HG03442 (cell line): ENCODE measurements at regions not wholly inside any gene's neighbourhood (a gene's known extent, or its start where the extent isn't known, plus 50 kb on each side); places are given as distances from the start of the nearest gene placed in this dataset.

Experiments
- ATAC-seq: cut with Tn5 transposase; IDR thresholded peaks from one replicate; pipeline ENCODE4 v1.9.1; 2021; ENCODE audit warnings: mild to moderate bottlenecking, moderate library complexity; ENCODE audit not compliant: unreplicated experiment

DNA sequence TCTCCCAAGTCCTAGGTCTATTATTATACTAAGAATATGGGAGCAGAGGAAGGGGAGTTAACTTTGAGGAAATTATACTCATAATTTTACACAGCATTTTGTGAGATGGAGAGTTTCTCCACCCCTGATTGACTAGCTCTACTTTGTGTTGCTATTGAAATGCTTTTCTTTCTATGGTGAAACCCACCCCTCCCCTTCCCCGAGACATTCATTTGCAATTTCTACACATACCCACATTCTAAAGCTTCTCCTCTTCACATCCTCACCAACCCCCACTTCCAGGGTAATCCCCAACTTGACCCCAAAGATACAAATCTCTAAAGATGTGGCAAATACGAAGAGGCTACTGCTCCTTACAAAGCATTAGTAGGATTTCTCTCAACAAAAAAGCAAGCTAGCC lies 992.2 kb downstream of the BCL11A start:
- ATAC-seq = no peak

DNA sequence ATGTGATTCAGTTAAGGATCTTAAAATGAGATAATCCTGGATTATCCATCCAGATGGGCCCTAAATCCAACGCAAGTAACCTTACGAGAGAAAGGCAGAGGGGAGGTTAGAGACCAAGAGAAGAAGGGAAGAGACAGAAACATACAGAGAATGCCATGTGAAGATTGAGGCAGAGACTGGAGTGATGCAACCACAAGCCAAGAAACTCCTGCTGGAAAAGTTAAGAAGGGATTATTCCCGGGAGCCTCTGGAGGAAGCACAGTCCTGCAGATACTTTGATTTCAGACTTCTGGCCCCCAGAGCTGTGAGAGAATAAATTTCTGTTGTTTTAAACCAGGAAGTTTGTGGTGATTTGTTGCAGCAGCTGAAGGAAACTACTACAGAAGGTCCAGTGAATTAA lies 992.7 kb downstream of the BCL11A start:
- no peak for ATAC-seq

DNA sequence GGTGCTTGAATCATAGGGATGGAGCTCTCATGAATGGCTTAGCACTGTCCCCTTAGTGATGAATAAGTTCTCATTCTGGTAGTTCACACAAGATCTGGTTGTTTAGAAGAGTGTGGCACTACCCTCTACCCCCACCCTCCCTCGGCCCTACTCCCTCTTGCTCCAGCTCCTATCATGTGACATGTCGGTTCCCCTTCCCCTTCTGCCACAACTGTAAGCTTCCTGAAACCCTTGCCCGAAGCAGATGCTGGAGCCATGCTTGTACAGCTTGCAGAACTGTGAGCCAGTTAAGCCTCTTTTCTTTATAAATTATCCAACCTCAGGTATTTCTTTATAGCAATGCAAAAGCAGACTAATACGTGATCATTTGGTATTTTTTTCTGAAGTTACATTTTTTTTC lies 1012.6 kb downstream of the BCL11A start:
- ATAC-seq = no peak

DNA sequence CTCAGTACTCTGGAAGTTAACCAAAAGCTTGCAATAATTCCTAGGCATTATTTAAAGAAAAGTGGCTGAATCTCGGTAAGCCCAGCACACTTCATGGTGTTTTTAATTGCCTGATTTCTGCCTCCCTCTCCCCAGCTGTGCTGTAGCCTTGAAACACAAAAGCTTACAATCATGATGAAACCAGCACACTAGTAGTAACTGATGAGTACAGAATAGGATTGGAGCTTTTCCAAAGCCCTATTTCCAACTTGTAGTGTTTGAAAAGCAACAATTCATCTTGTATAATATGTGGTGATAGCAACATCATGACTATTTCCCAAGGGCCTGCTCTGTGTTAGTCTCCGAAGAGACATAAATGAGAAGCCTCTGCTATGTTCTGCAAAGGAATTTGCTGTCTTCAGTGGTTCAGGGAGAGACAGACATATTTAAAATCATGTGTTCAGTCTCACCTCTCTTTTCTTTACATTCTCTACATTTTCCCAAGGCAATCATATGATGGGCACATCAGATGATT lies 1015.0 kb downstream of the BCL11A start:
- ATAC-seq = no peak

DNA sequence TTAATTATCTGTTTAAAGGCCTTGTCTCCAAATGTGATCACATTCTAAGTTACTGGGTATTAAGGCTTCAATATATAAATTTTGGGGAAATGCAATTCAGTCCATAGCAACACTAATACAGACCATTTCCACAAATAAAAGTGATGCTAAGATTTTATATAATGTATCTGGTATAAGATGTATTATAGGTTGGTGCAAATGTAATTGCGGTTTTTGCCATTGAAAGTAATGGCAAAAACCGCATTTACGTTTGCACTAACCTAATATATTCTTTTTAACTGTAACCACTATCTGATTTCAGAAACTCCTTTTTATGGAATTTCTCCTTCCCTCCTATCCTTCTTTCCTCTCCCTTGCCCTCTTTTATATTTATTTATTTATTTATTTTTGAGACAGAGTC lies 1020.6 kb downstream of the BCL11A start:
- ATAC-seq = no peak

DNA sequence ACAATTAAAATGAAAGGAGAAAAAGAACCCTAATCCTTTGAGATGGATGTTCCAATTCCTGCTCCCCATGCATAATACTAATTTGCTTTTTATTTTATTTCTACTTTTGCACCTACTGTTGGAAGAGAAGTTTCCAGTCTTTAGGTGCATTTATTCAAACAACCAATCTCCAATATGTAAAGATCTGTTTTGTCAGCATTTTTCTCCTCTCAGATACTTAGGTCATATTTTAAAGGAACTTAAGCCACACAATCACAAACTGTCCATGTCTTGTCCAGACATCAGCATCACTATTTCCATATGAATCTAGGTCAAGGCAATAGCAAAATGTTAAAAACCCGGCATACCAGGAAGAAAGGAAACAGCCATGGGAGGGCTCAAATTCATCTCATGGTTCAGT lies 1023.2 kb downstream of the BCL11A start:
- ATAC-seq = no peak

DNA sequence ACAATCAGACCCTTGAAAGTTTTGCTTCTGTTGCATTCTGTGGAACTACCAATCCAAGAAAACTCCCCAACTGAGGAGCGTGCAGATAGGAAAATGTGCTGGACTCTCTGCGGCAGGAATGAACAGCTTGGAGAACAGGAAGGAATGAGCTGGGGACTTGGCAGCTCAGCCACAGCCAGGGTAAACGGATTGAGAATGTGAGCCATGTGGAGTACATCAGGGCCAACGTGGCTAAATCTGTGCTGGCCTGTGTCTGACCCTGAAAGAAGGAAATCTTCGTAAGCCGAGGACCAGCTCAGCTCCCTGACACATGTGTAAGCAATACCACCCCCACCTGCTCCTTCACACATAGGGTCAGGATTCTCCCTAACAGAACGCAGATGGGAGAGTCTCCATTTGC lies 1023.7 kb downstream of the BCL11A start:
- ATAC-seq = no peak

DNA sequence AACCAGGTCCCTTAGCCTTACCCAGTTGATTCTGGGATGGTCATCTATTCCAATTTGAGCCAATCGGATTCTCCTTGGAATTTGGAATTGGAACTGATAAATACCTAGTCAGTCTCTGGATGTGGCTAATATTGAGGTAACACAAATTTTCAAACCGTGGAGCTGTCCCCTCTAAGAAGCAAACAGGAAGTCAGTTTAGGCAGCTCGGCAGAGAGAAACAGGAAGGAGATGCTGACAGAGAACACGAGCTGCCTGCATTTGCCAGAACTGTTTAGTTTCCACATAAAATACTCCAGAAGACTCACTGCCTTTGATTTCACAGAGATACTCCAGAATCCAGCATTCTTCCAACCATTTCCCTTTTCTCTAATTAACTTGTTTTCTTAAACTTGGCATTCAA lies 1024.9 kb downstream of the BCL11A start:
- ATAC-seq = no peak

DNA sequence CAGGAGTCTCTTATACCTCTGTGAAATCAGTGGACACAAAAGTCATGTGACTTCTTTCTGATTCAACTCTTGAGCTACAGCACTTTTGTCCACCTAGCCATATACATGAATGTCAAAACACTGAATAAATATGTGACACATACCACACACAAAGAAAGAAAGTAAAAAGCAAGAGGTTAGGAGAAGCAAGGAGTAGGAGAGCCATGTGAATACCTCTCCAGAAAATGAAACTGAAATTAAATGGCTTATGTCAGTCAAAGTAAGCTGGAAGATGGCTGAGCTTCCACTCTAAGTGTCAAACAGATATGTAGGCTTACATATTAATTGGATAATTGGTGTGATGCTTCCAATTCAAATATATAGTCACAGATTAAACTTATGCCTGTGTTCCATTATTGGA lies 1050.5 kb downstream of the BCL11A start:
- ATAC-seq = no peak

DNA sequence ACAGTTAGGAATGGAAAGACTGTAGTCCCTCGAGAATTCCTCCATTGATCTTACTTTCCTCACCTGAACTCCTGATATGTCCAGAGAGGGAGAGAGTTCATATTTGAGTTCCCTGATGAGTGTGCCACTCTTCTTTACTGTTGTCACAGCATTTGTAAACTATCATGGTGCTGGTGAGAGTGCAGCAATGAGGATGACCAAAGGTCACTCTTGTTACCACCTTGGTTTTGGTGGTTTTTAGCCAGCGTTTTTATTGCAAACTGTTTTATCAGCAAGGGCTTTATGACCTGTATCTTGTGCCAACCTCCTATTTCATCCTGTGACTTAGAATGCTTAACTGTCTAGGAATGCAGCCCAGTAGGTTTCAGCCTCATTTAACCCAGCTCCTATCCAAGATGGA lies 1062.5 kb downstream of the BCL11A start:
- no peak for ATAC-seq

DNA sequence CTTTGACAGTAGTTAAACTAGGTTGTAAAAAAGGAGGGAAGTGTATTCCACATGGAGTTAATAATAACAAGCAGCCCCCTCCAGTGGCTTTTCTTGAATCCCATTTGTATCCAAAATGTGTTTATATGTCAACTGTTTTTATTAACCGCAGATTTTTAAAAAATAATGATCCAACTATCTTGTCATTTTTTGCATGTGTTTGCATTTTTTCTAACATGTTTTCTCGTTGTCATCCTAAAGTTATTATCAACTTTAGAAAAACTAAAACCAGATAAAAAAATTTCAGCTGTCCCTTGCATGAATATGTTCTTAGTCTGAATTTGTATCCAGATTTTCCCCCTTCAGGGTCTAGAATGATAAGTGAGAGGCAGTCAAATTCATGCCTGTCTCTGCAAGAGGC lies 1063.3 kb downstream of the BCL11A start:
- ATAC-seq = no peak

DNA sequence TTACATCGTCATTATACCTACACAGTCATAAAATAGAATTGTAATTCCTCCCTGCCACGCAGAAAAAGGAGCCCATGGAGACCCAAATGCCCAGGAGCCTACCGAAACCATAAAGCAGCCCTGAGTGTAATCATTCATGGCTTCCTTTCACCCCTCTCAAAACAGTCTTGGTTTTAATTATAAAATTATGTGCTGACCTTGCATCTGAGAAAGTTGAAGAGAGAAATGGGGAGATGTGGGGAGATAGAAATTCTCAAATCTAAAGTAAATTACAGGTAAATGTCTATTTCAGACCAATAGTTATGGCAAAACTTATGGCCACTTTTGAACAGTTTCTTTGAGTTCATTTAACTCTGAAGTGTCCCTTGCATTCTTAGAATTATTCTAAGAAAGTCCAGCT lies 1068.8 kb downstream of the BCL11A start:
- ATAC-seq = no peak

DNA sequence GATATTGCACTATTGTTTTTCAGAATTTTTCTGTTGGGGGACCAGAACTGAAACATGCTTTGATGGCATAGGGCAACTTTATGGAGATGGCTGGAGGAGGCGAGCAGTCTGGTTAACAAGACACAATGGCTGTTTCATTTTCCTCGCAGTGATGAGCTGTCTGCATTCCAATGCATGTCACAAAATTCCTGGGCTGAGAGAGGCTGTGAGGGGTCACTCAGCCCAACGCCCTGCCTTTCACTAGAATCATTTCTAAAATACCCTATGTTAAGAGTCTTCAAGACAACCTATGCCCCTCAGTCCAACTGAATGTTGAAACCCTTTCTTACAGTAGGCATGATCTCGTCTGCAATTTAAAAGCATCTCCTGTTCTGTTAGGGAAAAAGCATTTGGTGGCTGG lies 1090.0 kb downstream of the BCL11A start:
- ATAC-seq = no peak

DNA sequence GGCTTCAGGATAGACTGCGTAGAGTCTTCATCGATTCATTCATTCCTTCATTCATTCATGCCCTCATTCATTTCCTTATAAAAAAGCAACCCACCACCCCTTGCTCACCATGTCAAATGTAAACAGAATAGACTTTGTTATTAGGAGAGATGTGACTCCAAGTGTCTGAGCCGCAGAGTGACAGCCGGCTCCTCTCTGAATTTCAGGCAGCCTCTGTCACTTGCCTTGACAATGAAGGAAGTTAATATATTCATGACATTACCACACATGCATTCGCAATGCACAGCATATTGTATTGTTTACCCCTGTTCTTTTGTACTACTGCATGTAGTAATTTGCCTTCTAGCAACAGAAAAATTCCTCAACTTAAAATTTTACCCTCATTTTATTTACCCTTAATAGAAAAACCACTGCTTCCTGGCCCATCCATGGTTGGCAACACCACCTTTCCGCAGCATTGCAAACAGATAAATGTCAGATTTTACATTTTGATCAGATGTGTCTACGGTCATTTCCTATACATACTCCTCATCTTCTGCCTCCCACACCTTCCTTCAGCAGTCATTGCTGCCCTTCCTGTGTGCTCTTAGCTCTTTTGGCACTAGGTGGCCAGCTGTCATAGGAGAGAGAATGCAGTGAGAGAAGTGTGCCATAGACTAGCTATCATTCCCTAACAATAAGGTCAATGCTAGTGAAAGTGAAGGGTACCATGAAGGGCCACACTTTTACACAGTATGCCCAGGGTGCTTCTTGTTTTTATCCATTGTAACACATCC lies 1090.8 kb downstream of the BCL11A start:
- ATAC-seq = no peak

DNA sequence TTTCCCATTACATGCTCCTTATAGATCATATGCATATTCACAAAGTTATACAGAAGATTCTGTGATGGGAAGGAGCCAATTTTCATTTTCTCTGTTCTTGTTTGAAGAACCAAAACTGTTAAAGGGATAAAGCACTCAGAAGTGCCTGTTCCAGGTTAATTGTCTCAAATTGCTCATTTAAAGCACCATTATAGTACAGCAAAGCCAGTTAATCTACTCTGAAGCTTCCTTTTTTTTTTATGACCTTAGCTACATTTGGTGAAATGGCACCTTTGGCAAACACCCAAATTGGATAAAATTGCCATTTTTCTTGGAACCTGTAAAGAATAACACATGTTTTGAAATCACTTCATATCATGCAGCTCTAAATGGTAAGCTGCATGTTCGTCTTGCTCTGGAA lies 1092.3 kb downstream of the BCL11A start:
- ATAC-seq = no peak

DNA sequence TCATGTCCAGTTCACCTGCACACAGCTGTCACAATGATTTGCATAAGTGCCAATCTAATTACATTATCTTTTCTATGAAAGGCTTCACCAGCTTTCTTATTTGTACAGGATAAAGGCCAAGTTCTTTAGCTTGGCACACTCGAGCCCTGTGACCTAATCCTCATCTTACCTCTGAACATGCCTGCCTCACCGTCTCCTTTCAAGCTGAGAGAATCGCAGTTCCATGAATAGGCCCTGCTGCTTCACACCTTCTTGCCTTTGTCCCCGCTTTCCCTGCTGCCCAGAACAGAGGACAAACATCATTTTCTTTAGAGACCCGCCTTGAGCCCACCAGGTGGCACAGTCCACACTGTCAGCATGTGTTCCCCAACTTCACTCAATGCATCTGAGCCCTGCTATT lies 1094.7 kb downstream of the BCL11A start:
- ATAC-seq = no peak

DNA sequence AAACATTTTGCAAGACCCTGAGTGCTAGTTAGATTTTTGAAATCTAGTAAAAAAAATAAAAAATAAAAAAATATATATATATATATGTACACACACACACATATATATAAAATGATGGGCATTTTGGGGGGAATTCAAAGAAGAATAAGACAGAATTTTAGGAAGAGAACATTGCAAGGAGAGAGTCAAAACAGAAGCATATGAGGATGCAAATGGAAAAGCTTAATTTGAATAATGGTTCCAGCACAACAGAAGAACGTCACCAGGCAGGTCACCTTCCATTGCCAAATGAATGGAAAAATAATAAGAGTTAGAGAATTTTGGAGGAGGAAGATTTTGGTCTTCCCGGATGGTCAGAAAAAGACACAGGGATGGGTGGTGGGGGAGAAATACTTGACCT lies 1097.2 kb downstream of the BCL11A start:
- ATAC-seq = no peak

DNA sequence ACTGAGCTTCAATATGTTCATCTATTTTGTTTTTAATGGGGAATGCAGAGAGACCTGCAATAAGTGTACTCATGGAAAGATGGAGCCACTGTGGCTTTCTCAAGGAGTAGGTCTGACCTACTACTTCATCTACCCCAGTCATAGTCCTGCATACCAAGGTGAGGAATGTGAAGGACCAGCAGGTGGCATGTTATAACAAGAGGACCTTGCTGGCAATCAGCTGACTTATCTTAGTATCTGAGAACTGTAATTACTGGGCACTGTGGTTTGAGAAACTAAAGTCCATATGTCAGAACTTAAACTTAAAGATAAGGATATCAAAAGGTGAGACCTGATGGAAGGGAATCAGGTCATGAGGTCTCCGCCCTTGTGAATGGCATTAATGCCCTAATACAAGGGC lies 1104.2 kb downstream of the BCL11A start:
- ATAC-seq = peak; percentile 36

DNA sequence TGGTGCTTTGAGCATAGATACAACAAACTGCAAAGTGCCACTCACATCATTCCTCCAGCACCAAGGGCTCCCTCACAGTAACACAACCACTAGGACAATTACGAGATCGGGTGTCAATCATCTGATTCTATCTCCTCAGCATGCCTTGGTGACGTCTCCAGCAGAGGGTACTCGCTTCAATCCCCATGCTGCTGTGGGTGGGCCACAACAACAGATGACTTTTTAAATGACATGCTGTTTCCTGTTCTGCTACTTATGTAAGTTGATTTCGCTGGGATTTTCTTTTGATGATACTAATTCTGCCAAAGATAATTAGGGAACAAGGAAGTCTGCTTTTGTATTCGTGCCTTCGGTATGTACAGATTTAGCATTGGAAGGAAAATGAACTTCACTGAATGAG lies 1113.0 kb downstream of the BCL11A start:
- ATAC-seq = no peak

DNA sequence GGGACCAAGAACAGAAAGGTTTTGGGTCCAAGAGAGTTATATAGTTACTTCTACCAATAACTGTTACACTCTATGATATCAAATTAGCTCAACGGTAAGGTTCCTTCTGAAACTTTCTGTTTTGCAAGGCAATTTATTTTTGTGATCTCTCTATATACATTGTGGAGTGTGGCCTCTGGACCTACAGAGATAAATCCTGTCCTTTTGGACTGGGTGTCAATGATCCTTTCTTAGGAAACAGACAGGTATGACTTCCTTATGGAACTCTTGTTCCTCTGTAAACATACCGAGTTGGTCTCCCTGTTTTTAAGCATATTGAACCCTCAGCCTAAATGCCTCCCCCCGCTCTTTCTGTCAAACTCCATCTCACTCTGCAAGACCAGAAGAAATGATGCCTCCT lies 1117.8 kb downstream of the BCL11A start:
- ATAC-seq = no peak

DNA sequence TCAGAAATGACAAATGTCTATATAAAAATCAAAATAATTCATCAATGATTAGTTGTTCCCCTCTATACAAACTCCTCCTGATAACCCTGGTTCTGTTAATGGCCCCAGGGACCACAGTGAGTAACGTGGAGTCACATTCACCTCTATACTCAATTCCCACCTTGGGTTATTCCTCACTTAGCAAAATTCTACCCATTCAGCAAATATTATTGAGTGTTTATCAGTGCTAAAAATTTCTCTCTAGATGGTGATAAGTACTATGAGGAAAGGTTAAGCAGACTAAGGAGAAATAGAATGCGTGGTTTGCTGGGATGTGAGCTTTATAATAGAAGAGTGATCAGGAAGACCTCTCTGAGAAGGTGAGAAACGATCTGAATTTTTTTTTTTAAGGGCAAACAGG lies 1124.5 kb downstream of the BCL11A start:
- no peak for ATAC-seq

DNA sequence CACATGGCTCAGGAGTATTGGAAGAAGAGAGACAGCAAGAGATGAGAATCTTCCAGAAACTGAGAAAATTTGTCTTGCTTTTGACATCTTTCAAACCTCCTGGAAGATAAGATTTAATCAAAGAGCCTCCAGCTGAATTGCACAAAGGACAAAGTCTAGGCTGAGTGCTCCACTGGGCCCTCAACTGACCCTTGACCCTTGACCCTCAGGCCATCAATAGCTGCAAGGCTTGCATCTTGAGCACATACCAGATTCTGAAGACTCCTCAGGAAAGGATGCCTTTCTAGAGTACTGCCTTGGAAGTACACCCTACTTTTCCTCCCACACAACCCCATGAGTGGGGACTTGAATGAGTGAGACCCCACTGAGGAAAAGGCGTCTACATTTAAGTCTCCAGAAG lies 1125.5 kb downstream of the BCL11A start:
- no peak for ATAC-seq

DNA sequence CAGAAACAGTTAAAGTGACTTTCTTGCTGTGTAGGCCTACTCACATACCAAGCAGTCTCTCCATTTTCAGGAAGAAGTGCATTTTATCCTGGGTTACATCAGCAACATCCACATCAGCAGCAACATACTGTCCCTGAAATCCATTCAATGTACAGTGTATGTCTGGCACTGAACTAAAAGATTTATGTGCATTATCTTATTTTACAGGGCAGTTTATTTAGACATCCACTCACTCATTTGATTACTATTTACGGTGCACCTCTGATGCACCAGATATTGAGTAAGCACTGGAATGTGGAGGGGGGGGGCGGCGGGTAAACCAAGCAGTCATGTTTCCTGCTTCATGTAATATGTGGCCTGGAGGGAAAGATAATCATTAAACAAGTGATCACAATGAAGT lies 1128.2 kb downstream of the BCL11A start:
- no peak for ATAC-seq
